HCT116 (cell line): ENCODE measurements at regions not wholly inside any gene's neighbourhood (a gene's known extent, or its start where the extent isn't known, plus 50 kb on each side); places are given as distances from the start of the nearest gene placed in this dataset.

ENCODE experiments used
- ATAC-seq: fragments of 200-7000 bp; cut with Tn5 transposase; 2 replicates; pipeline ENCODE4 v1.9.1; 2020; ENCODE audit warnings: mild to moderate bottlenecking, moderate library complexity
- BruUV-seq: library from RNA; stranded (reverse); fragments of 400-500 nt; replicated peaks from 2 replicates; lab custom pipeline; 2021; lab: Mats Ljungman, UMichigan
- CTCF ChIA-PET: fragments of 300-600 bp; sonication (Branson Sonifier 250); formaldehyde crosslinking; loops from one replicate; lab custom pipeline; 2021; ENCODE audit warnings: antibody characterized with exemption; lab: Charles Lee
- POLR2A ChIA-PET: fragments of 300-600, 350-600 bp; sonication (Branson Sonifier 250); formaldehyde crosslinking; loops from one replicate; lab custom pipeline; 2021; ENCODE audit warnings: antibody characterized with exemption; lab: Charles Lee
- RAD21 ChIA-PET, 2 experiments: fragments of 300-600 bp; sonication (Branson Sonifier 250); formaldehyde crosslinking; loops; one replicate each; lab custom pipeline; 2023; ENCODE audit warnings: low total read pairs in 2 of 2; ENCODE audit not compliant: uncharacterized antibody in 2 of 2, unreplicated experiment in 2 of 2, low non-redundant PET in 1 of 2; lab: Charles Lee
- DNase-seq: peaks from one replicate; pipeline ENCODE4 v3.0.0-alpha.2; 2010; ENCODE audit warnings: low read depth, low spot score
- H2AFZ ChIP-seq: fragments of 200-600 bp; shearing (Covaris generic), sonication (generic); 2 replicates; pipeline ENCODE4 v1.6.1; 2017; ENCODE audit warnings: low read depth, mixed run types, mixed read lengths, antibody characterized with exemption, low read length; ENCODE audit not compliant: poor library complexity, severe bottlenecking
- H3K27ac ChIP-seq: 2 replicates; pipeline ENCODE4 v1.5.1; 2012; ENCODE audit warnings: low read depth, low read length
- H3K27me3 ChIP-seq: fragments of 200-600 bp; sonication (generic); 2 replicates; pipeline ENCODE4 v1.6.1; 2016; ENCODE audit warnings: mixed run types, low read length, mixed read lengths; ENCODE audit not compliant: insufficient read depth
- H3K36me3 ChIP-seq, 2 experiments: fragments of 200-500 bp in 1 of 2; fragments of 200-600 bp in 1 of 2; sonication (Bioruptor generic) in 1 of 2; sonication (generic) in 1 of 2; 2 replicates each; pipeline versions ENCODE4 v1.5.1 to v1.6.1; 2014 to 2016; ENCODE audit warnings: low read length in 2 of 2, inconsistent platforms in 1 of 2, mixed read lengths in 1 of 2, mixed run types in 1 of 2; ENCODE audit not compliant: insufficient read depth in 2 of 2, control insufficient read depth in 1 of 2
- H3K4me1 ChIP-seq, 2 experiments: fragments of 200-600 bp in 1 of 2; sonication (generic) in 1 of 2; 2 replicates each; pipeline versions ENCODE4 v1.5.1 to v1.6.1; 2012 to 2017; ENCODE audit warnings: low read length in 2 of 2, inconsistent platforms in 1 of 2, mild to moderate bottlenecking in 1 of 2, mixed read lengths in 1 of 2, mixed run types in 1 of 2, moderate library complexity in 1 of 2; ENCODE audit not compliant: insufficient read depth in 2 of 2, control insufficient read depth in 1 of 2
- H3K4me2 ChIP-seq: fragments of 200-600 bp; sonication (generic); 2 replicates; pipeline ENCODE4 v1.6.1; 2017; ENCODE audit warnings: mixed run types, low read length, mixed read lengths
- H3K4me3 ChIP-seq, 2 experiments: fragments of 200-600 bp in 1 of 2; sonication (generic) in 1 of 2; replicated peaks in 1 of 2; 2 replicates each; pipeline ENCODE4 v1.5.1; 2011 to 2016; ENCODE audit warnings: low read length in 2 of 2, control low read depth in 1 of 2, low read depth in 1 of 2, mild to moderate bottlenecking in 1 of 2, mixed read lengths in 1 of 2, mixed run types in 1 of 2
- H3K79me2 ChIP-seq: fragments of 200-600 bp; sonication (generic); 2 replicates; pipeline ENCODE4 v1.6.1; 2017; ENCODE audit warnings: mild to moderate bottlenecking, mixed run types, low read length, moderate library complexity, mixed read lengths; ENCODE audit not compliant: insufficient read depth
- H3K9ac ChIP-seq: fragments of 200-600 bp; sonication (generic); 2 replicates; pipeline ENCODE4 v1.6.1; 2016; ENCODE audit warnings: low read length, mixed read lengths
- H3K9me2 ChIP-seq: fragments of 200-600 bp; sonication (generic), shearing (Covaris generic); 2 replicates; pipeline ENCODE4 v1.6.1; 2017; ENCODE audit warnings: mixed run types, mild to moderate bottlenecking, moderate library complexity; ENCODE audit not compliant: insufficient read depth
- H3K9me3 ChIP-seq, 2 experiments: fragments of 200-500 bp in 1 of 2; fragments of 200-600 bp in 1 of 2; sonication (Bioruptor generic) in 1 of 2; sonication (generic) in 1 of 2; 2 replicates each; pipeline ENCODE4 v1.6.1; 2014 to 2017; ENCODE audit warnings: low read length in 2 of 2, mixed read lengths in 2 of 2, inconsistent platforms in 1 of 2, low read depth in 1 of 2, mild to moderate bottlenecking in 1 of 2, mixed run types in 1 of 2, moderate library complexity in 1 of 2; ENCODE audit not compliant: control insufficient read depth in 1 of 2, insufficient read depth in 1 of 2
- H4K20me1 ChIP-seq: fragments of 200-600 bp; sonication (generic), shearing (Covaris generic); 2 replicates; pipeline ENCODE4 v1.6.1; 2017; ENCODE audit warnings: mixed run types, mild to moderate bottlenecking, moderate library complexity; ENCODE audit not compliant: insufficient read depth
- CEBPB ChIP-seq: IDR thresholded peaks from 2 replicates; pipeline ENCODE4 v1.6.1; 2012; ENCODE audit warnings: low read depth
- FOSL1 ChIP-seq: IDR thresholded peaks from 2 replicates; pipeline ENCODE4 v1.6.1; 2012; ENCODE audit warnings: low read depth
- POLR2AphosphoS5 ChIP-seq: IDR thresholded peaks from 2 replicates; pipeline ENCODE4 v1.6.1; 2011; ENCODE audit warnings: mild to moderate bottlenecking, low read depth, low read length, moderate library complexity
- SIN3A ChIP-seq: IDR thresholded peaks from 2 replicates; pipeline ENCODE4 v1.6.1; 2012; ENCODE audit warnings: low read depth
- SP1 ChIP-seq: IDR thresholded peaks from 2 replicates; pipeline ENCODE4 v1.6.1; 2012; ENCODE audit warnings: low read depth
- YY1 ChIP-seq: IDR thresholded peaks from 2 replicates; pipeline ENCODE4 v1.6.1; 2011; ENCODE audit warnings: low read length, low read depth, moderate library complexity, mild to moderate bottlenecking; ENCODE audit not compliant: insufficient replicate concordance; ENCODE audit errors: extremely low read depth
- ZBTB33 ChIP-seq: IDR thresholded peaks from 2 replicates; pipeline ENCODE4 v1.6.1; 2011; ENCODE audit warnings: mild to moderate bottlenecking, low read length, moderate library complexity; ENCODE audit not compliant: insufficient replicate concordance; ENCODE audit errors: extremely low read depth
- intact Hi-C: fragments of 100-400 bp; cut with micrococcal nuclease; formaldehyde crosslinking; loops from 2 replicates; pipeline ENCODE4 v1.10.0; 2022
- TF ChIP-seq, protein P1 (sequence below): IDR thresholded peaks from 2 replicates; pipeline ENCODE4 v1.6.1; 2012
- TF ChIP-seq, protein P2 (sequence below), 3 experiments: fragments of 200-600 bp in 1 of 3; sonication (generic) in 1 of 3; IDR thresholded peaks in 2 of 3; conservative IDR thresholded peaks in 1 of 3; 2 replicates each; pipeline ENCODE4 v1.5.1; 2012 to 2017; ENCODE audit warnings: low read depth in 2 of 3, low read length in 2 of 3, antibody characterized with exemption in 1 of 3, borderline replicate concordance in 1 of 3, control low read depth in 1 of 3, mild to moderate bottlenecking in 1 of 3, mixed read lengths in 1 of 3, mixed run types in 1 of 3, moderate library complexity in 1 of 3; ENCODE audit not compliant: insufficient read depth in 1 of 3

DNA sequence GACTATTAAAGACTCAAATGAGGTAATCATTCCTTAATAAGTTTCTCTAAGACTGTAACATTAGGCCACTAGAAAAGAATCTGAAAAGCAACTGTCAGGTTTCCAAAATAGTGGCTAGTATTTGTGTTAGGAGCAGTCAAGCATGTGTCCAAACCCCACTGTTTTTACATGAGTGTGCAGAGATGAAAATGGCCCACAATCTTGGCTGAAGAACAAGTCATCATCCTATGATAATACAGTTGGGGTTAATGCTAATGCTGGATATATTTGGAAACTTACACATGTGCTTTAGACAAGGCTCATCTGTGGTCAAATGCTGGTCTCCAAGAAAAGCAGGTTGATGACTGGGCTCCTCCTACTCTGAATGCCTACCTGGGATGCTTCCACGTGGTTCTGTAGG, 73.6 kb downstream of the MAIP1 start:
- RAD21 ChIA-PET = no interaction called here
- no peak for ATAC-seq

More for the DNA sequence above, 73.6 kb downstream of the MAIP1 start:
- H3K4me1 ChIP-seq = no peaks in the 10 kb centered on the region
- TF ChIP-seq SIN3A (no peak), POLR2AphosphoS5 (no peak), FOSL1 (no peak), CEBPB (no peak), YY1 (no peak), SP1 (no peak), ZBTB33 (no peak)
- TF ChIP-seq, protein P1, sequence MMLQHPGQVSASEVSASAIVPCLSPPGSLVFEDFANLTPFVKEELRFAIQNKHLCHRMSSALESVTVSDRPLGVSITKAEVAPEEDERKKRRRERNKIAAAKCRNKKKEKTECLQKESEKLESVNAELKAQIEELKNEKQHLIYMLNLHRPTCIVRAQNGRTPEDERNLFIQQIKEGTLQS = no peak
- TF ChIP-seq, protein P2, sequence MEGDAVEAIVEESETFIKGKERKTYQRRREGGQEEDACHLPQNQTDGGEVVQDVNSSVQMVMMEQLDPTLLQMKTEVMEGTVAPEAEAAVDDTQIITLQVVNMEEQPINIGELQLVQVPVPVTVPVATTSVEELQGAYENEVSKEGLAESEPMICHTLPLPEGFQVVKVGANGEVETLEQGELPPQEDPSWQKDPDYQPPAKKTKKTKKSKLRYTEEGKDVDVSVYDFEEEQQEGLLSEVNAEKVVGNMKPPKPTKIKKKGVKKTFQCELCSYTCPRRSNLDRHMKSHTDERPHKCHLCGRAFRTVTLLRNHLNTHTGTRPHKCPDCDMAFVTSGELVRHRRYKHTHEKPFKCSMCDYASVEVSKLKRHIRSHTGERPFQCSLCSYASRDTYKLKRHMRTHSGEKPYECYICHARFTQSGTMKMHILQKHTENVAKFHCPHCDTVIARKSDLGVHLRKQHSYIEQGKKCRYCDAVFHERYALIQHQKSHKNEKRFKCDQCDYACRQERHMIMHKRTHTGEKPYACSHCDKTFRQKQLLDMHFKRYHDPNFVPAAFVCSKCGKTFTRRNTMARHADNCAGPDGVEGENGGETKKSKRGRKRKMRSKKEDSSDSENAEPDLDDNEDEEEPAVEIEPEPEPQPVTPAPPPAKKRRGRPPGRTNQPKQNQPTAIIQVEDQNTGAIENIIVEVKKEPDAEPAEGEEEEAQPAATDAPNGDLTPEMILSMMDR (IDR thresholded peaks at IDR 0.05 in 2 of 3, conservative IDR thresholded peaks at IDR 0.05 in 1 of 3; ENCODE audit: borderline replicate concordance in 1 of 3, insufficient read depth in 1 of 3, low read depth in 2 of 3, low read length in 2 of 3) = no peak
- no peak overlapping the region for H3K4me3 ChIP-seq
- no TSS peak for BruUV-seq
- no peak for DNase-seq
- ChIA-PET CTCF (no interaction called here), POLR2A (no interaction called here)
- no peaks in the 10 kb centered on the region for H3K27me3 ChIP-seq
- no peaks in the 10 kb centered on the region for H3K36me3 ChIP-seq
- intact Hi-C loops = no loop called here
- H3K9me2 ChIP-seq = no peaks in the 10 kb centered on the region
- no peak overlapping the region for H3K4me2 ChIP-seq
- H3K27ac ChIP-seq = no peak overlapping the region
- no peak overlapping the region for H3K9ac ChIP-seq
- no peak overlapping the region for H2AFZ ChIP-seq
- no peaks in the 10 kb centered on the region for H4K20me1 ChIP-seq
- no peaks in the 10 kb centered on the region for H3K79me2 ChIP-seq
- H3K9me3 ChIP-seq = no peaks in the 10 kb centered on the region
